ENCODE measurements at regions not wholly inside any gene's neighbourhood (a gene's known extent, or its start where the extent isn't known, plus 50 kb on each side); places are given as distances from the start of the nearest gene placed in this dataset.

- Histone ChIP-seq H3K4me1 (no peaks in the 10 kb centered on the region), H3K27ac (no peak overlapping the region), H3K36me3 (no peaks in the 10 kb centered on the region), H3K9me3 (no peaks in the 10 kb centered on the region), H3K27me3 (no peaks in the 10 kb centered on the region), H3K4me3 (no peak overlapping the region)
- WGBS (ENCODE audit: insufficient coverage, low coverage, low lambda C conversion rate, missing lambda C conversion rate), result 61% methylated on average over 4 of the region's 4 CpGs
- ATAC-seq, result no peak
- no peak for DNase-seq
- intact Hi-C loops (cut with DNase I), result no loop called here
- TF ChIP-seq POLR2A (IDR thresholded peaks at IDR 0.05), result no peak
- TF ChIP-seq CTCF (IDR thresholded peaks at IDR 0.05), result no peak
Observed at GRCh38 chr5:166050531-166050930, 2240.9 kb upstream of the WWC1 start.

- no peaks in the 10 kb centered on the region for H3K4me1 ChIP-seq
- DNase-seq, result no peak
- H3K27me3 ChIP-seq, result no peaks in the 10 kb centered on the region
- H3K9me3 ChIP-seq, result no peaks in the 10 kb centered on the region
- no peaks in the 10 kb centered on the region for H3K36me3 ChIP-seq
- ATAC-seq, result no peak
- TF ChIP-seq CTCF (IDR thresholded peaks at IDR 0.05), result no peak
- no peak for TF ChIP-seq POLR2A (IDR thresholded peaks at IDR 0.05)
- WGBS (ENCODE audit: insufficient coverage, low coverage, low lambda C conversion rate, missing lambda C conversion rate), result 78% methylated on average over 5 of the region's 5 CpGs
- intact Hi-C loops (cut with DNase I), result no loop called here
- no peak overlapping the region for H3K4me3 ChIP-seq
- H3K27ac ChIP-seq, result no peak overlapping the region
Observed at GRCh38 chr5:166058660-166059059, 2232.8 kb upstream of the WWC1 start.

- no peak for TF ChIP-seq POLR2A (IDR thresholded peaks at IDR 0.05)
- no peak for TF ChIP-seq CTCF (IDR thresholded peaks at IDR 0.05)
- intact Hi-C loops (cut with DNase I), result no loop called here
Observed at GRCh38 chr5:166062094-166062493, 2229.4 kb upstream of the WWC1 start.

GRCh38 chr5:166062719-166063118 lies 2228.7 kb upstream of the WWC1 start:
- TF ChIP-seq POLR2A (IDR thresholded peaks at IDR 0.05) (no peak), CTCF (IDR thresholded peaks at IDR 0.05) (no peak)
- H3K9me3 ChIP-seq, result no peaks in the 10 kb centered on the region
- ATAC-seq, result no peak
- H3K4me1 ChIP-seq, result no peaks in the 10 kb centered on the region
- no peak overlapping the region for H3K27ac ChIP-seq
- no peak overlapping the region for H3K4me3 ChIP-seq
- no peaks in the 10 kb centered on the region for H3K27me3 ChIP-seq
- H3K36me3 ChIP-seq, result no peaks in the 10 kb centered on the region
- intact Hi-C loops (cut with DNase I), result no loop called here
- no peak for DNase-seq

More at GRCh38 chr5:166062094-166062493, 2229.4 kb upstream of the WWC1 start:
- DNase-seq (no peak), ATAC-seq (no peak)
- 79% methylated on average over 1 of the region's 1 CpG for WGBS (ENCODE audit: insufficient coverage, low coverage, low lambda C conversion rate, missing lambda C conversion rate)
- no peak overlapping the region for H3K27ac ChIP-seq
- no peaks in the 10 kb centered on the region for H3K9me3 ChIP-seq
- H3K36me3 ChIP-seq, result no peaks in the 10 kb centered on the region
- no peak overlapping the region for H3K4me3 ChIP-seq
- H3K27me3 ChIP-seq, result no peaks in the 10 kb centered on the region
- no peaks in the 10 kb centered on the region for H3K4me1 ChIP-seq

- Histone ChIP-seq H3K4me1 (no peaks in the 10 kb centered on the region), H3K9me3 (no peaks in the 10 kb centered on the region), H3K27me3 (no peaks in the 10 kb centered on the region), H3K36me3 (no peaks in the 10 kb centered on the region), H3K4me3 (no peak overlapping the region), H3K27ac (no peak overlapping the region)
- no peak for TF ChIP-seq POLR2A (IDR thresholded peaks at IDR 0.05)
- TF ChIP-seq CTCF (IDR thresholded peaks at IDR 0.05), result no peak
- WGBS (ENCODE audit: insufficient coverage, low coverage, low lambda C conversion rate, missing lambda C conversion rate), result 31% methylated on average over 1 of the region's 1 CpG
- intact Hi-C loops (cut with DNase I), result no loop called here
- ATAC-seq (no peak), DNase-seq (no peak)
Observed at GRCh38 chr5:166063261-166063660, 2228.2 kb upstream of the WWC1 start.
